H1 (cell line): ENCODE measurements at regions not wholly inside any gene's neighbourhood (a gene's known extent, or its start where the extent isn't known, plus 50 kb on each side); places are given as distances from the start of the nearest gene placed in this dataset.

Source experiments
- CTCF ChIA-PET: fragments of 300-600 bp; sonication (Branson Sonifier 250); formaldehyde crosslinking; loops from one replicate; lab custom pipeline; 2021; ENCODE audit not compliant: partially characterized antibody; lab: Charles Lee
- POLR2A ChIA-PET: fragments of 300-600 bp; sonication (Branson Sonifier 250); formaldehyde crosslinking; loops from one replicate; lab custom pipeline; 2021; ENCODE audit warnings: inconsistent platforms; ENCODE audit not compliant: partially characterized antibody; lab: Charles Lee
- DNase-seq, 2 experiments: peaks; one replicate each; pipeline versions ENCODE4 v3.0.0 to v3.0.0-alpha.2; 2010 to 2022; ENCODE audit warnings: low spot score in 2 of 2, low read depth in 1 of 2, mixed read lengths in 1 of 2
- FAIRE-seq: peaks from 2 replicates; lab custom pipeline; 2011; peaks lifted over from hg19 to GRCh38; lab: Jason Lieb, UNC
- H2AFZ ChIP-seq: 2 replicates; pipeline ENCODE4 v1.8.1; 2012; ENCODE audit warnings: low read length, inconsistent platforms
- H2AK5ac ChIP-seq: 2 replicates; pipeline ENCODE4 v1.6.1; 2013; ENCODE audit warnings: low read depth, low read length
- H2BK120ac ChIP-seq: replicated peaks from 2 replicates; pipeline ENCODE3; 2013; ENCODE audit warnings: low read depth, low read length, inconsistent platforms
- H2BK12ac ChIP-seq: 2 replicates; pipeline ENCODE4 v1.6.1; 2013; ENCODE audit warnings: low read depth, low read length
- H2BK15ac ChIP-seq: 2 replicates; pipeline ENCODE4 v1.6.1; 2013; ENCODE audit warnings: low read length
- H2BK20ac ChIP-seq: 2 replicates; pipeline ENCODE4 v1.6.1; 2013; ENCODE audit warnings: low read length
- H2BK5ac ChIP-seq: 2 replicates; pipeline ENCODE4 v1.6.1; 2013; ENCODE audit warnings: low read depth, low read length
- H3K14ac ChIP-seq: 2 replicates; pipeline ENCODE4 v1.6.1; 2013; ENCODE audit warnings: inconsistent platforms; ENCODE audit not compliant: insufficient read length
- H3K18ac ChIP-seq: 2 replicates; pipeline ENCODE4 v1.6.1; 2013; ENCODE audit warnings: low read length; ENCODE audit errors: extremely low read depth
- H3K23ac ChIP-seq: 2 replicates; pipeline ENCODE4 v1.6.1; 2013; ENCODE audit warnings: inconsistent platforms; ENCODE audit not compliant: insufficient read length
- H3K23me2 ChIP-seq: 2 replicates; pipeline ENCODE4 v1.6.1; 2013; ENCODE audit warnings: low read depth, low read length
- H3K27ac ChIP-seq: 2 replicates; pipeline ENCODE4 v1.6.1; 2011; ENCODE audit warnings: low read depth, low read length, inconsistent platforms
- H3K27me3 ChIP-seq, 4 experiments: replicated peaks in 1 of 4; 1 replicate in 1 of 4; 2 replicates in 3 of 4; pipeline versions ENCODE4 v1.6.1 to v1.8.1; 2011 to 2013; ENCODE audit warnings: low read length in 3 of 4, mild to moderate bottlenecking in 3 of 4, inconsistent platforms in 2 of 4, mixed read lengths in 2 of 4, moderate library complexity in 1 of 4; ENCODE audit not compliant: control insufficient read depth in 3 of 4, insufficient read depth in 3 of 4; ENCODE audit errors: extremely low read depth in 1 of 4
- H3K36me3 ChIP-seq, 4 experiments: 2 replicates each; pipeline versions ENCODE4 v1.6.1 to v1.8.1; 2011 to 2013; ENCODE audit warnings: mild to moderate bottlenecking in 4 of 4, low read length in 3 of 4, moderate library complexity in 2 of 4, control low read depth in 1 of 4, inconsistent platforms in 1 of 4; ENCODE audit not compliant: insufficient read depth in 4 of 4, control insufficient read depth in 2 of 4
- H3K4ac ChIP-seq: replicated peaks from 2 replicates; pipeline ENCODE3; 2013; ENCODE audit warnings: low read length, low read depth, mixed read lengths, inconsistent platforms; ENCODE audit not compliant: insufficient read length
- H3K4me1 ChIP-seq, 4 experiments: replicated peaks in 1 of 4; 1 replicate in 1 of 4; 2 replicates in 3 of 4; pipeline versions ENCODE4 v1.6.1 to v1.8.1; 2011 to 2013; ENCODE audit warnings: low read length in 3 of 4, inconsistent platforms in 2 of 4, mixed read lengths in 1 of 4; ENCODE audit not compliant: insufficient read depth in 4 of 4, control insufficient read depth in 3 of 4
- H3K4me2 ChIP-seq, 2 experiments: 2 replicates each; pipeline versions ENCODE4 v1.6.1 to v1.8.1; 2011 to 2013; ENCODE audit warnings: low read depth in 2 of 2, low read length in 2 of 2, control low read depth in 1 of 2, inconsistent platforms in 1 of 2, mild to moderate bottlenecking in 1 of 2; ENCODE audit not compliant: insufficient read depth in 1 of 2
- H3K4me3 ChIP-seq, 4 experiments: fragments of 200-600, 300-600 bp in 1 of 4; sonication (generic), shearing (Covaris generic), sonication (Bioruptor Twin) in 1 of 4; 2 replicates each; pipeline versions ENCODE4 v1.5.1 to v1.8.1; 2011 to 2016; ENCODE audit warnings: low read length in 4 of 4, low read depth in 3 of 4, control low read depth in 2 of 4, inconsistent platforms in 2 of 4, mild to moderate bottlenecking in 2 of 4, mixed read lengths in 1 of 4, moderate library complexity in 1 of 4; ENCODE audit not compliant: insufficient read depth in 2 of 4; ENCODE audit errors: extremely low read depth in 1 of 4
- H3K56ac ChIP-seq: replicated peaks from 2 replicates; pipeline ENCODE3; 2013; ENCODE audit warnings: low read depth, mild to moderate bottlenecking, mixed read lengths, low read length, inconsistent platforms; ENCODE audit not compliant: insufficient read length
- H3K79me1 ChIP-seq: 2 replicates; pipeline ENCODE4 v1.6.1; 2013; ENCODE audit warnings: low read depth, low read length, control low read depth
- H3K79me2 ChIP-seq, 2 experiments: 2 replicates each; pipeline versions ENCODE4 v1.6.1 to v1.8.1; 2012 to 2013; ENCODE audit warnings: low read length in 2 of 2, mild to moderate bottlenecking in 2 of 2, inconsistent platforms in 1 of 2; ENCODE audit not compliant: insufficient read depth in 2 of 2, control insufficient read depth in 1 of 2
- H3K9ac ChIP-seq, 4 experiments: replicated peaks in 1 of 4; 1 replicate in 1 of 4; 2 replicates in 3 of 4; pipeline versions ENCODE4 v1.6.1 to v1.8.1; 2011 to 2013; ENCODE audit warnings: low read depth in 3 of 4, low read length in 3 of 4, control low read depth in 2 of 4, mild to moderate bottlenecking in 2 of 4, moderate library complexity in 2 of 4, inconsistent platforms in 1 of 4; ENCODE audit errors: extremely low read depth in 1 of 4
- H3K9me3 ChIP-seq, 2 experiments: 2 replicates each; pipeline versions ENCODE4 v1.6.1 to v1.8.1; 2012 to 2013; ENCODE audit warnings: mild to moderate bottlenecking in 2 of 2, moderate library complexity in 2 of 2, control low read depth in 1 of 2, inconsistent platforms in 1 of 2, low read depth in 1 of 2, low read length in 1 of 2, mixed read lengths in 1 of 2; ENCODE audit not compliant: insufficient read depth in 2 of 2
- H4K20me1 ChIP-seq, 2 experiments: replicated peaks in 1 of 2; 2 replicates each; pipeline versions ENCODE3 to v1.8.1; 2011 to 2013; ENCODE audit warnings: inconsistent platforms in 2 of 2, low read length in 2 of 2, mild to moderate bottlenecking in 1 of 2; ENCODE audit not compliant: insufficient read depth in 2 of 2, control insufficient read depth in 1 of 2
- H4K5ac ChIP-seq: 2 replicates; pipeline ENCODE4 v1.6.1; 2013; ENCODE audit warnings: low read length, low read depth, mixed read lengths, inconsistent platforms; ENCODE audit not compliant: insufficient read length
- H4K8ac ChIP-seq: 2 replicates; pipeline ENCODE4 v1.8.0; 2013; ENCODE audit warnings: mild to moderate bottlenecking, moderate library complexity, low read length, inconsistent platforms; ENCODE audit not compliant: insufficient read depth; ENCODE audit errors: extremely low read depth
- H4K91ac ChIP-seq: replicated peaks from 2 replicates; pipeline ENCODE3; 2013; ENCODE audit warnings: low read length, mixed read lengths, inconsistent platforms; ENCODE audit not compliant: insufficient read length
- FOSL1 ChIP-seq: IDR thresholded peaks from 2 replicates; pipeline ENCODE4 v1.6.1; 2011; ENCODE audit warnings: mild to moderate bottlenecking, low read depth, low read length, moderate library complexity; ENCODE audit not compliant: insufficient read depth
- GABPA ChIP-seq: IDR thresholded peaks from 2 replicates; pipeline ENCODE4 v1.6.1; 2011; ENCODE audit warnings: mild to moderate bottlenecking, low read length, moderate library complexity, borderline replicate concordance; ENCODE audit not compliant: insufficient read depth
- GTF2F1 ChIP-seq: IDR thresholded peaks from 2 replicates; pipeline ENCODE4 v1.6.1; 2012; ENCODE audit warnings: low read depth, low read length, improper control_type of control experiment, borderline replicate concordance
- KDM5A ChIP-seq: fragments of 200-600 bp; IDR thresholded peaks from 2 replicates; pipeline ENCODE4 v1.7.1; 2012; ENCODE audit warnings: mild to moderate bottlenecking, low read length, inconsistent platforms, mixed read lengths
- POU5F1 ChIP-seq: IDR thresholded peaks from 2 replicates; pipeline ENCODE4 v1.6.1; 2011; ENCODE audit warnings: low read depth, mild to moderate bottlenecking, low read length, moderate library complexity
- SRF ChIP-seq: IDR thresholded peaks from 2 replicates; pipeline ENCODE4 v1.6.1; 2011; ENCODE audit warnings: mild to moderate bottlenecking, low read depth, low read length, moderate library complexity
- SUZ12 ChIP-seq: fragments of 200-600 bp; sonication (generic); IDR thresholded peaks from 2 replicates; pipeline ENCODE4 v1.6.1; 2012; ENCODE audit warnings: mild to moderate bottlenecking, inconsistent platforms, low read length, moderate library complexity, mixed read lengths
- TCF12 ChIP-seq: IDR thresholded peaks from 2 replicates; pipeline ENCODE4 v1.6.1; 2011; ENCODE audit warnings: low read depth, mild to moderate bottlenecking, low read length
- WGBS, 2 experiments: shearing (Covaris generic) in 1 of 2; methylation state at CpG; one replicate each; pipeline versions ENCODE4 v1.1.6 to v1.1.7; 2013 to 2015; ENCODE audit warnings: low lambda C conversion rate in 2 of 2, mixed read lengths in 2 of 2, inconsistent platforms in 1 of 2, low coverage in 1 of 2, missing lambda C conversion rate in 1 of 2; ENCODE audit not compliant: insufficient replicate concordance in 2 of 2, insufficient coverage in 1 of 2, insufficient read length in 1 of 2; ENCODE audit errors: extremely low coverage in 1 of 2, missing lambda C conversion rate in 1 of 2; 5-methylcytosine and 5-hydroxymethylcytosine counted together
- TF ChIP-seq, protein P1 (sequence below): IDR thresholded peaks from 2 replicates; pipeline ENCODE4 v1.6.1; 2011; ENCODE audit warnings: low read length, improper control_type of control experiment
- TF ChIP-seq, protein P2 (sequence below): IDR thresholded peaks from 2 replicates; pipeline ENCODE4 v1.6.1; 2012; ENCODE audit warnings: inconsistent platforms
- TF ChIP-seq, protein P3 (sequence below): IDR thresholded peaks from 2 replicates; pipeline ENCODE4 v1.6.1; 2012; ENCODE audit warnings: inconsistent platforms

DNA sequence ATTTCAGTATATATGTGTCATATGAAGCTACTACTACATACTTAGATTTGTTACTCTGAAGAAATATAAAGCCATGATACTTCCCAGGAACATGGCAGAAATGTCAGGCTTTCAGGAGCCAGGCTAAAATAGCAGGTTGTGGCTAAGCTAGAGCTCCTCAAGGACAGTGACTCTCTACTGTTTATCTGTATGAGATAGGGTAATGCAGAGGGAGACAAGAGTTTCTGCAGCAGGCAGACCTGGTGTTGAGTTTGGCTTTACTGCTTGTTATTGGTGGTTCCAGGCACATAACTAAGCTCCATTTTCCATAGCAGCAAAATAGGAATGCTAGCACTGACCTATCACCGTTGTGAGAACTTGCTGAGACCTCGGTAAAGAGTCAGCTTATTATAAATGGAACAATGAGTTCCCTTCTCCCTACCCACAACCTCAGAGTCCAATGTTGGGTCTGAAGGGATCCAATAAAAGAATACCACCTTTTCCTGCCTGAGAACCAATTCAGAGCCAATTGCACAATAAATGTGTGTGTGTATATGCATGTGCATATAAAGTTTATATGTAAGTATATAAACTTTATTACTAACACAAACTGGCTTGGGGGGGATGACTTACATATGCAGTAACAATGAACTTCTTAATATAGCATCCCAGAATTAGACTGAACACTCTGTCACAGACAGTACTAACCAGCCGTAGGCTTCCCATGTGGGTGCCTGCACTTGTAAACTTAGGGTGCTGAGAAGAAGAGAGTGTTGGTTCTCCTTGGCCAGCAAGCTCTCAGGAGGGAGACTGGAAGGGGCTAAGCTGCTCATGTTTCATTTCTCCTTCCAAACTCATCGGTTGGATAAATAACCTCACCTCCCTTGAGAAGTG, 51.9 kb upstream of the PAQR3 start:
- POLR2A ChIA-PET: no interaction called here
- CTCF ChIA-PET: interaction anchor here (1.0 kb wide), 1 partner anchor 51 kb away, joined by 3 read pairs; no protein-coding TSS in a partner anchor
- H3K4ac ChIP-seq: no peak overlapping the region
- TF ChIP-seq, protein P1, sequence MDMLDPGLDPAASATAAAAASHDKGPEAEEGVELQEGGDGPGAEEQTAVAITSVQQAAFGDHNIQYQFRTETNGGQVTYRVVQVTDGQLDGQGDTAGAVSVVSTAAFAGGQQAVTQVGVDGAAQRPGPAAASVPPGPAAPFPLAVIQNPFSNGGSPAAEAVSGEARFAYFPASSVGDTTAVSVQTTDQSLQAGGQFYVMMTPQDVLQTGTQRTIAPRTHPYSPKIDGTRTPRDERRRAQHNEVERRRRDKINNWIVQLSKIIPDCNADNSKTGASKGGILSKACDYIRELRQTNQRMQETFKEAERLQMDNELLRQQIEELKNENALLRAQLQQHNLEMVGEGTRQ: no peak
- TF ChIP-seq, protein P2, sequence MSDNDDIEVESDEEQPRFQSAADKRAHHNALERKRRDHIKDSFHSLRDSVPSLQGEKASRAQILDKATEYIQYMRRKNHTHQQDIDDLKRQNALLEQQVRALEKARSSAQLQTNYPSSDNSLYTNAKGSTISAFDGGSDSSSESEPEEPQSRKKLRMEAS: no peak
- TF ChIP-seq SUZ12 (no peak), GABPA (no peak), KDM5A (no peak), POU5F1 (no peak), SRF (no peak), GTF2F1 (no peak), FOSL1 (no peak), TCF12 (no peak)
- TF ChIP-seq, protein P3, sequence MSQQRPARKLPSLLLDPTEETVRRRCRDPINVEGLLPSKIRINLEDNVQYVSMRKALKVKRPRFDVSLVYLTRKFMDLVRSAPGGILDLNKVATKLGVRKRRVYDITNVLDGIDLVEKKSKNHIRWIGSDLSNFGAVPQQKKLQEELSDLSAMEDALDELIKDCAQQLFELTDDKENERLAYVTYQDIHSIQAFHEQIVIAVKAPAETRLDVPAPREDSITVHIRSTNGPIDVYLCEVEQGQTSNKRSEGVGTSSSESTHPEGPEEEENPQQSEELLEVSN: no peak

More for the DNA sequence above, 51.9 kb upstream of the PAQR3 start:
- no peak overlapping the region for H2BK5ac ChIP-seq
- no peak overlapping the region for H3K4me3 ChIP-seq
- H3K4me1 ChIP-seq: no peaks in the 10 kb centered on the region
- no peaks in the 10 kb centered on the region for H3K9me3 ChIP-seq
- no peaks in the 10 kb centered on the region for H3K27me3 ChIP-seq
- H3K9ac ChIP-seq: no peak overlapping the region
- no peak overlapping the region for H2BK20ac ChIP-seq
- H3K14ac ChIP-seq: no peak overlapping the region
- FAIRE-seq (no peak), DNase-seq (no peak)
- H3K36me3 ChIP-seq: no peaks in the 10 kb centered on the region
- WGBS, 2 experiments: 87% methylated on average over 4 of the region's 4 CpGs; no CpG with 5 or more reads in 1 of the 2 experiments
- H2BK120ac ChIP-seq: no peak overlapping the region
- no peak overlapping the region for H3K23ac ChIP-seq
- no peak overlapping the region for H4K8ac ChIP-seq
- H2AK5ac ChIP-seq: no peak overlapping the region
- no peaks in the 10 kb centered on the region for H3K79me1 ChIP-seq
- H3K56ac ChIP-seq: no peak overlapping the region
- H2AFZ ChIP-seq: 0 out of 2 replicates have a peak overlapping the region, but pooled peaks have one; percentile 16
- H3K4me2 ChIP-seq: no peak overlapping the region
- H3K18ac ChIP-seq: no peak overlapping the region
- H4K91ac ChIP-seq: no peak overlapping the region
- H3K23me2 ChIP-seq: no peaks in the 10 kb centered on the region
- H3K79me2 ChIP-seq: no peaks in the 10 kb centered on the region
- H4K20me1 ChIP-seq: no peaks in the 10 kb centered on the region
- no peak overlapping the region for H4K5ac ChIP-seq
- H2BK12ac ChIP-seq: no peak overlapping the region
- H3K27ac ChIP-seq: no peak overlapping the region
- no peak overlapping the region for H2BK15ac ChIP-seq
